Caco-2 (cell line): ENCODE measurements at regions not wholly inside any gene's neighbourhood (a gene's known extent, or its start where the extent isn't known, plus 50 kb on each side); places are given as distances from the start of the nearest gene placed in this dataset.

ENCODE experiments used
- BruUV-seq: library from RNA; stranded (reverse); fragments of 400-500 nt; replicated peaks from 2 replicates; lab custom pipeline; 2021; lab: Mats Ljungman, UMichigan
- CTCF ChIA-PET: fragments of 300-600 bp; sonication (Branson Sonifier 250); formaldehyde crosslinking; loops from one replicate; lab custom pipeline; 2022; ENCODE audit warnings: antibody characterized with exemption; lab: Charles Lee
- POLR2A ChIA-PET: fragments of 300-600 bp; sonication (Branson Sonifier 250); formaldehyde crosslinking; loops from one replicate; lab custom pipeline; 2022; ENCODE audit warnings: antibody characterized with exemption; lab: Charles Lee
- DNase-seq, 2 experiments: peaks; one replicate each; pipeline versions ENCODE4 v3.0.0 to v3.0.0-alpha.2; 2020 to 2022
- H3K27me3 ChIP-seq: replicated peaks from 2 replicates; pipeline ENCODE4 v1.6.0; 2011; ENCODE audit warnings: low read length; ENCODE audit not compliant: control insufficient read depth, insufficient read depth
- H3K36me3 ChIP-seq: 2 replicates; pipeline ENCODE4 v1.5.1; 2011; ENCODE audit warnings: low read length; ENCODE audit not compliant: control insufficient read depth, insufficient read depth
- H3K4me1 ChIP-seq: fragments of 250-450 bp; sonication (Bioruptor Pico); 2 replicates; pipeline ENCODE4 v1.5.1; 2020; ENCODE audit warnings: mild to moderate bottlenecking
- H3K4me3 ChIP-seq: 2 replicates; pipeline ENCODE4 v1.5.1; 2011; ENCODE audit warnings: low read depth, mild to moderate bottlenecking, control low read depth, low read length
- H3K9me3 ChIP-seq: fragments of 250-450 bp; sonication (Bioruptor Pico); 2 replicates; pipeline ENCODE4 v1.5.1; 2020; ENCODE audit warnings: mild to moderate bottlenecking, moderate library complexity
- H3K27ac Mint-ChIP-seq: one replicate; pipeline ENCODE4 v1.8.0; 2022; ENCODE audit warnings: mixed read lengths; ENCODE audit not compliant: unreplicated experiment
- H3K27me3 Mint-ChIP-seq: one replicate; pipeline ENCODE4 v1.8.0; 2022; ENCODE audit warnings: mixed read lengths; ENCODE audit not compliant: insufficient read depth, unreplicated experiment
- H3K36me3 Mint-ChIP-seq: one replicate; pipeline ENCODE4 v1.8.0; 2022; ENCODE audit warnings: mild to moderate bottlenecking, mixed read lengths; ENCODE audit not compliant: insufficient read depth, unreplicated experiment
- H3K4me1 Mint-ChIP-seq: one replicate; pipeline ENCODE4 v1.8.0; 2022; ENCODE audit warnings: low read depth, mixed read lengths; ENCODE audit not compliant: unreplicated experiment
- H3K4me3 Mint-ChIP-seq: one replicate; pipeline ENCODE4 v1.8.0; 2022; ENCODE audit warnings: mild to moderate bottlenecking, moderate library complexity, mixed read lengths; ENCODE audit not compliant: unreplicated experiment
- H3K9me3 Mint-ChIP-seq: one replicate; pipeline ENCODE4 v1.8.0; 2022; ENCODE audit warnings: mixed read lengths; ENCODE audit not compliant: unreplicated experiment
- CTCF ChIP-seq, 2 experiments: fragments of 200-600 bp in 1 of 2; IDR thresholded peaks; 1 replicate in 1 of 2; 2 replicates in 1 of 2; pipeline versions ENCODE4 v1.5.1 to v1.8.0; 2011 to 2022; ENCODE audit warnings: antibody characterized with exemption in 1 of 2, control low read depth in 1 of 2, inconsistent platforms in 1 of 2, low read depth in 1 of 2, low read length in 1 of 2, mild to moderate bottlenecking in 1 of 2, moderate library complexity in 1 of 2; ENCODE audit not compliant: insufficient read depth in 1 of 2, severe bottlenecking in 1 of 2, unreplicated experiment in 1 of 2
- intact Hi-C: fragments of 100-400 bp; cut with micrococcal nuclease; formaldehyde crosslinking; loops from one replicate; pipeline ENCODE4 v1.10.0; 2022; ENCODE audit not compliant: unreplicated experiment

- Mint-ChIP-seq H3K27ac (peak overlapping the region; percentile 90), H3K27me3 (peaks cover 5% of the 10 kb centered on the region), H3K4me3 (no peak overlapping the region), H3K9me3 (peaks cover 9% of the 10 kb centered on the region), H3K36me3 (peaks cover 6% of the 10 kb centered on the region), H3K4me1 (peaks cover 23% of the 10 kb centered on the region)
- no peaks in the 10 kb centered on the region for H3K27me3 ChIP-seq
- BruUV-seq: no TSS peak
- H3K4me1 ChIP-seq: peaks cover 20% of the 10 kb centered on the region
- POLR2A ChIA-PET: no interaction called here
- no peak for TF ChIP-seq CTCF (IDR thresholded peaks at IDR 0.05; ENCODE audit: insufficient read depth in 1 of 2, low read depth in 1 of 2, low read length in 1 of 2, severe bottlenecking in 1 of 2, unreplicated experiment in 1 of 2)
- H3K36me3 ChIP-seq: no peaks in the 10 kb centered on the region
- CTCF ChIA-PET: no interaction called here
- H3K9me3 ChIP-seq: peaks cover 12% of the 10 kb centered on the region; the same call in 1 of the 2 replicates
- DNase-seq: peak; percentile 44 to 52
- intact Hi-C loops: no loop called here
- H3K4me3 ChIP-seq: no peak overlapping the region
These were observed 107.2 kb upstream of the RGMA start for GRCh38 chr15:93196135-93196670.

DNA sequence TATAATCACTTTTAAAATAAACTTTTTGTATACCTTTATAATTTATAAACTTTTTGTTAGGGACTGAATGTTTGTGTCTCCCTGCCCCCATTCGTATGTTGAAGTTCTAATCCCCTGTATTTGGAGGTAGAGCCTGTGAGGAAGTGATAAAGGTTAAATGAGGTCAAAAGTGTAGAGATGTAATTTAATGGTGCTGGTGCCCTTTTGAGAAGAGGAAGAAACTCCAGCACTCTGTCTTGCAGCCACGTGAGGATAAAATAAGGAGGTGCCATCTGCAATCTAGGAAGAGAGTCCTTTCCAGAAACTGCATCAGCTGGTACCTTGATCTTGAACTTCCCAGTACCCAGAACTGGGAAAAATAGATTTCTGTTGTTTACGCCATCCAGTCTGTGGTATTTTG, 106.1 kb upstream of the RGMA start:
- H3K36me3 Mint-ChIP-seq: peaks cover 6% of the 10 kb centered on the region
- H3K4me1 Mint-ChIP-seq: peaks cover 17% of the 10 kb centered on the region
- H3K9me3 ChIP-seq: peaks cover 12% of the 10 kb centered on the region; the same call in 1 of the 2 replicates
- no TSS peak for BruUV-seq
- H3K4me3 ChIP-seq: no peak overlapping the region
- no peaks in the 10 kb centered on the region for H3K27me3 ChIP-seq
- ChIA-PET POLR2A (no interaction called here), CTCF (no interaction called here)
- peaks cover 9% of the 10 kb centered on the region for H3K9me3 Mint-ChIP-seq
- intact Hi-C loops: no loop called here
- H3K4me1 ChIP-seq: peaks cover 10% of the 10 kb centered on the region
- no peak overlapping the region for H3K27ac Mint-ChIP-seq
- H3K27me3 Mint-ChIP-seq: peaks cover 5% of the 10 kb centered on the region
- no peak for TF ChIP-seq CTCF (IDR thresholded peaks at IDR 0.05; ENCODE audit: insufficient read depth in 1 of 2, low read depth in 1 of 2, low read length in 1 of 2, severe bottlenecking in 1 of 2, unreplicated experiment in 1 of 2)
- no peaks in the 10 kb centered on the region for H3K36me3 ChIP-seq
- DNase-seq: no peak
- no peak overlapping the region for H3K4me3 Mint-ChIP-seq

DNA sequence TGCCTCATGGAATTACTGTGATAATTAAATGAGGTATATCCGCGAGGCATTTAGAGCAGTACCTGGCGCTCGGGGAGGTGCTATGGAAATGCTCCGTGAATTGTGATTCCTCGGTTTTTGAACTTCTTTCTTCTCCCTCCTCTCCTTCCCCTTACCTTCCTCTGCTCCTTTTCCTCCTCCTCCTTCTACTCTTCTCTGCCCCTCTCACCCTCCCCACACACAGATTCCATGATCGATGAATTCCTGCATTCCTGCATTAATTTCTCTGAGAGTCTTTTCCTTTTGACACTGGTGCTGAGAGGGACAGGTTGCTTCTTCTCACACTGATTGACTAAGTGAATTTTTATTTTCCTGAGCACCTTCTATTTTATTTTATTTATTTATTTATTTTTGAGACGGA, 101.2 kb upstream of the RGMA start:
- Histone ChIP-seq H3K4me3 (no peak overlapping the region), H3K27me3 (no peaks in the 10 kb centered on the region), H3K36me3 (no peaks in the 10 kb centered on the region), H3K9me3 (no peaks in the 10 kb centered on the region), H3K4me1 (no peaks in the 10 kb centered on the region)
- Mint-ChIP-seq H3K36me3 (no peaks in the 10 kb centered on the region), H3K27ac (no peak overlapping the region), H3K4me3 (no peak overlapping the region), H3K9me3 (no peaks in the 10 kb centered on the region), H3K27me3 (peaks cover 5% of the 10 kb centered on the region), H3K4me1 (peaks cover 14% of the 10 kb centered on the region)
- no TSS peak for BruUV-seq
- ChIA-PET POLR2A (no interaction called here), CTCF (no interaction called here)
- no peak for DNase-seq
- TF ChIP-seq CTCF (IDR thresholded peaks at IDR 0.05; ENCODE audit: insufficient read depth in 1 of 2, low read depth in 1 of 2, low read length in 1 of 2, severe bottlenecking in 1 of 2, unreplicated experiment in 1 of 2): no peak
- intact Hi-C loops: no loop called here
